CD8-positive, alpha-beta memory T cell (primary cell): ENCODE measurements at regions not wholly inside any gene's neighbourhood (a gene's known extent, or its start where the extent isn't known, plus 50 kb on each side); places are given as distances from the start of the nearest gene placed in this dataset.

Experiments
- CTCF ChIA-PET: fragments of 350-600 bp; sonication (Branson Sonifier 250); formaldehyde crosslinking; loops from one replicate; lab custom pipeline; 2021; ENCODE audit warnings: antibody characterized with exemption; lab: Charles Lee
- POLR2A ChIA-PET: fragments of 350-600 bp; sonication (Branson Sonifier 250); formaldehyde crosslinking; loops from one replicate; lab custom pipeline; 2021; ENCODE audit warnings: antibody characterized with exemption; lab: Charles Lee
- DNase-seq, 5 donors: peaks; one replicate each; pipeline versions ENCODE4 v3.0.0 to v3.0.0-alpha.2; 2020 to 2022; ENCODE audit warnings: mixed read lengths in 1 of 5
- H3K27ac ChIP-seq: one replicate; pipeline ENCODE4 v1.7.0; 2013; ENCODE audit warnings: low read depth, mild to moderate bottlenecking, low read length, moderate library complexity
- H3K27me3 ChIP-seq: 2 replicates; pipeline ENCODE4 v1.7.0; 2013; ENCODE audit warnings: low read length, mild to moderate bottlenecking; ENCODE audit not compliant: insufficient read depth, poor library complexity, severe bottlenecking
- H3K36me3 ChIP-seq: 2 replicates; pipeline ENCODE4 v1.7.0; 2013; ENCODE audit warnings: mild to moderate bottlenecking, low read length, moderate library complexity; ENCODE audit not compliant: insufficient read depth
- H3K4me1 ChIP-seq: 2 replicates; pipeline ENCODE4 v1.7.0; 2013; ENCODE audit warnings: mild to moderate bottlenecking, low read length, moderate library complexity; ENCODE audit not compliant: insufficient read depth
- H3K4me3 ChIP-seq: 2 replicates; pipeline ENCODE4 v1.7.0; 2013; ENCODE audit warnings: mild to moderate bottlenecking, low read length
- H3K9me3 ChIP-seq: 2 replicates; pipeline ENCODE4 v1.7.0; 2013; ENCODE audit warnings: mild to moderate bottlenecking, low read length
- H3K27ac Mint-ChIP-seq, 8 donors: one replicate each; pipeline ENCODE4 v1.8.0; 2020 to 2021; ENCODE audit warnings: mixed read lengths in 8 of 8, mild to moderate bottlenecking in 6 of 8, inconsistent platforms in 3 of 8, moderate library complexity in 3 of 8
- H3K27me3 Mint-ChIP-seq, 2 donors: one replicate each; pipeline ENCODE4 v1.8.0; 2020 to 2021; ENCODE audit warnings: mixed read lengths in 2 of 2, mild to moderate bottlenecking in 1 of 2, moderate library complexity in 1 of 2
- H3K36me3 Mint-ChIP-seq, 3 donors: one replicate each; pipeline ENCODE4 v1.8.0; 2020 to 2021; ENCODE audit warnings: mixed read lengths in 3 of 3, inconsistent platforms in 1 of 3, mild to moderate bottlenecking in 1 of 3
- H3K4me1 Mint-ChIP-seq, 3 donors: one replicate each; pipeline ENCODE4 v1.8.0; 2020 to 2021; ENCODE audit warnings: mixed read lengths in 3 of 3, inconsistent platforms in 1 of 3, mild to moderate bottlenecking in 1 of 3
- H3K4me3 Mint-ChIP-seq, 7 donors: one replicate each; pipeline ENCODE4 v1.8.0; 2020 to 2021; ENCODE audit warnings: mixed read lengths in 7 of 7, mild to moderate bottlenecking in 6 of 7, moderate library complexity in 4 of 7, inconsistent platforms in 2 of 7
- H3K9me3 Mint-ChIP-seq, 5 donors: one replicate each; pipeline ENCODE4 v1.8.0; 2020 to 2022; ENCODE audit warnings: mixed read lengths in 5 of 5, mild to moderate bottlenecking in 3 of 5, moderate library complexity in 2 of 5, inconsistent platforms in 1 of 5

DNA sequence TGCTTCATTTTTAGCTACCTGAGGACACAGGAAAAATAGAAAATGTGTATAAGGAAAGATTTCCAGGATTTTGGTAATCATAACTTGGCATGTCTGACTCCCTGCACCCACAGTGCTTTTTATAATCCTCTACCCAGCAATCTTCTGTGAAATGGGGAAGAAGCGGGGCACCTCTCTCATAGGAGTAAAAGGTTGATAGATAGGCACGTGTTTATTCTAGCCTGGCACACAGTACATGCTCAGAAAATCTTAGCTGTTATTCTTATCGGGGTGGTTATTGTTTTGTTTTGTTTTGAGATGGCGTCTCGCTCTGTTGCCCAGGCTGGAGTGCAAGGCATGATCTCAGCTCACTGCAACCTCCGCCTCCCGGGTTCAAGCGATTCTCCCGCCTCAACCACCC is 87.7 kb upstream of the SALL4 start:
- Mint-ChIP-seq H3K36me3 (no peaks in the 10 kb centered on the region), H3K4me1 (no peaks in the 10 kb centered on the region), H3K27ac (no peak overlapping the region), H3K4me3 (no peak overlapping the region), H3K27me3 (peaks cover 0 to 4% of the 10 kb centered on the region in 2 donors), H3K9me3 (no peaks in the 10 kb centered on the region)
- DNase-seq: no peak
- no peaks in the 10 kb centered on the region for H3K36me3 ChIP-seq
- ChIA-PET POLR2A (no interaction called here), CTCF (no interaction called here)
- H3K27me3 ChIP-seq: no peaks in the 10 kb centered on the region
- H3K9me3 ChIP-seq: no peaks in the 10 kb centered on the region
- no peaks in the 10 kb centered on the region for H3K4me1 ChIP-seq
- no peak overlapping the region for H3K4me3 ChIP-seq
- no peak overlapping the region for H3K27ac ChIP-seq

DNA sequence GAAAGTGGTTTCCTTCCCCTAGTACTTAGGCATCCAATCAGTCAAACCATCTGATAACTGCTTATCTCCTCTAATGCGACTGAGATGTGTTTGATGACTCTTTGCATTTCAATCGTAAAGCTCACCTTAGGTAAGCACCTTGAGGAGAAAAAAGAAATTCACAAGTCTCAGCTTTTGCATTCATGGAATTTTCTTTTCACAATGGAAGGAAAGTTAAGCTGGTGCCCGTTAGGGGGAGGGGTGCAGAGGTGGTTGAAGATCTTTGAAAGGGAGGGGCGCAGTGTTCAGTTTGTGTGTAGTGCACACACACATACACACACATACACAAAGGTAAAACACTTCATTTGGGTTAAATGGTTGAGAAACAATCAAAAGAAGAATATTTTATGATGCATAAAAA is 87.1 kb upstream of the SALL4 start:
- Histone ChIP-seq H3K36me3 (no peaks in the 10 kb centered on the region), H3K27ac (no peak overlapping the region), H3K4me3 (no peak overlapping the region), H3K9me3 (no peaks in the 10 kb centered on the region), H3K4me1 (no peaks in the 10 kb centered on the region), H3K27me3 (no peaks in the 10 kb centered on the region)
- no peak for DNase-seq
- no peaks in the 10 kb centered on the region for H3K36me3 Mint-ChIP-seq
- no peak overlapping the region for H3K4me3 Mint-ChIP-seq
- H3K27me3 Mint-ChIP-seq: peaks cover 0 to 4% of the 10 kb centered on the region in 2 donors
- ChIA-PET POLR2A (no interaction called here), CTCF (no interaction called here)
- H3K27ac Mint-ChIP-seq: no peak overlapping the region
- no peaks in the 10 kb centered on the region for H3K4me1 Mint-ChIP-seq
- no peaks in the 10 kb centered on the region for H3K9me3 Mint-ChIP-seq

GRCh38 chr20:51888291-51888690 is 86.0 kb upstream of the SALL4 start:
- Mint-ChIP-seq H3K27me3 (peaks cover 0 to 2% of the 10 kb centered on the region in 2 donors), H3K36me3 (no peaks in the 10 kb centered on the region), H3K4me1 (no peaks in the 10 kb centered on the region), H3K27ac (no peak overlapping the region), H3K4me3 (no peak overlapping the region), H3K9me3 (no peaks in the 10 kb centered on the region)
- Histone ChIP-seq H3K27me3 (no peaks in the 10 kb centered on the region), H3K36me3 (no peaks in the 10 kb centered on the region), H3K4me3 (no peak overlapping the region), H3K27ac (no peak overlapping the region), H3K9me3 (no peaks in the 10 kb centered on the region), H3K4me1 (no peaks in the 10 kb centered on the region)
- DNase-seq: no peak
- ChIA-PET POLR2A (no interaction called here), CTCF (no interaction called here)

DNA sequence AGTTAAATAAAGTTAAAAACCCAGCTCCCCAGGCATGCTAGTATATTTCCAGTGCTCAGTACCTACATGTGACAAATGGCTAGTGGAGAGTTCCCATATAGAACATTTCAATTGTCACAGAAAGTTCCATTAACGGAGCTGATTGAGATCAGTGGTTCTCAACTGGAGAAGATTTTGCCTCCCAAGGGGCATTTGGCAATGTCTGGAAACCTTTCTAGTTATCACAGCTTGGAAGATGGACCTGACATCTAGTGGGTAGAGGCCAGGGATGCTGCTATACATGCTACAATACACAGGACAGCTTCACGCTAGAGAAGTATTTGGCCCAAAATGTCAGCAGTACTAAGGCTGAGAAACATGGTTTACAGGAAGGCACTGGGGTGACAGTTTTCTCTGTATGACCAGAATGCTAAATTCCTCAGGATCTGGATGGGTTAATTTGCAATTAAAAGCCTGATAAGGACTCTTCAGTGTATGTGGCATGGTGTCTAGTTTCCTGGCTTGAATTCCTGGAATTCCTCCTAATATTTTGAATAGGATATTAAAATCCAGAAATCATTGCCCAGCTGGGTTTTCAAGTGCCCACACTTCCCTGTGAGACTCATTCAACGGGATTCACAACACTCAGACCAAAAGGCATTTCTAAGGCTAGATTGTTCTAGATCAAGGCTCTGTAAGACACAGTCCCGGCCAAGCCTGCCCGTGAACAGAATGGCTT is 84.7 kb upstream of the SALL4 start:
- Histone ChIP-seq H3K9me3 (no peaks in the 10 kb centered on the region), H3K36me3 (no peaks in the 10 kb centered on the region), H3K4me1 (no peaks in the 10 kb centered on the region), H3K27me3 (no peaks in the 10 kb centered on the region), H3K27ac (no peak overlapping the region), H3K4me3 (no peak overlapping the region)
- POLR2A ChIA-PET: no interaction called here
- no peaks in the 10 kb centered on the region for H3K9me3 Mint-ChIP-seq
- H3K36me3 Mint-ChIP-seq: no peaks in the 10 kb centered on the region
- H3K27me3 Mint-ChIP-seq: peaks cover 2 to 3% of the 10 kb centered on the region in 2 donors
- H3K27ac Mint-ChIP-seq: no peak overlapping the region
- no peak for DNase-seq
- no peak overlapping the region for H3K4me3 Mint-ChIP-seq
- CTCF ChIA-PET: no interaction called here
- no peaks in the 10 kb centered on the region for H3K4me1 Mint-ChIP-seq

DNA sequence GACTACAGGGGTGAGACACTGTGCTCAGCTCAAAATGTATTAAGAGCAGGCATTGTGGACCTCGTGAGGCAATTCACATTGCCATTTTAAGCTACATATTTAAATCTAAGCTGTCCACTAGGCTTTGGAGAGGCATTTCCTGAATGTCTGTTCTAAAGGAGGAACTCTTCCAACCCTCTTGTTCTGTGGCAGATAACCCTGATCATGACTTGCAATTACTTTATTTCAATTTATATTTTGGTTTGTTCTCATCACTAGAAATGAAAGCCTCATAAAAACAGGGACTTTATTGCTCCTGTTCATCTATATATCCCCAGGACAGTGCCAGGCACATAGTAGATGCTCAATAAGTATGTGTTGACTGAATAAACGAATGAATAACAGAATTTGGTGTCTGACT is 84.0 kb upstream of the SALL4 start:
- H3K9me3 Mint-ChIP-seq: no peaks in the 10 kb centered on the region
- no peak for DNase-seq
- Histone ChIP-seq H3K27ac (no peak overlapping the region), H3K4me3 (no peak overlapping the region), H3K36me3 (no peaks in the 10 kb centered on the region), H3K9me3 (no peaks in the 10 kb centered on the region), H3K4me1 (no peaks in the 10 kb centered on the region), H3K27me3 (no peaks in the 10 kb centered on the region)
- no peaks in the 10 kb centered on the region for H3K36me3 Mint-ChIP-seq
- no peak overlapping the region for H3K27ac Mint-ChIP-seq
- peaks cover 2 to 8% of the 10 kb centered on the region in 2 donors for H3K27me3 Mint-ChIP-seq
- ChIA-PET CTCF (no interaction called here), POLR2A (no interaction called here)
- no peak overlapping the region for H3K4me3 Mint-ChIP-seq
- H3K4me1 Mint-ChIP-seq: no peaks in the 10 kb centered on the region

- H3K27ac ChIP-seq: no peak overlapping the region
These were observed 82.2 kb upstream of the SALL4 start for GRCh38 chr20:51884561-51884960.

GRCh38 chr20:51880188-51880587 is 77.9 kb upstream of the SALL4 start:
- Histone ChIP-seq H3K4me3 (no peak overlapping the region), H3K27ac (no peak overlapping the region), H3K27me3 (no peaks in the 10 kb centered on the region), H3K36me3 (no peaks in the 10 kb centered on the region), H3K4me1 (no peaks in the 10 kb centered on the region), H3K9me3 (no peaks in the 10 kb centered on the region)
- H3K9me3 Mint-ChIP-seq: no peaks in the 10 kb centered on the region
- DNase-seq: no peak
- H3K36me3 Mint-ChIP-seq: no peaks in the 10 kb centered on the region
- no peak overlapping the region for H3K27ac Mint-ChIP-seq
- H3K4me3 Mint-ChIP-seq: no peak overlapping the region
- ChIA-PET CTCF (no interaction called here), POLR2A (no interaction called here)
- H3K27me3 Mint-ChIP-seq: peaks cover 0 to 18% of the 10 kb centered on the region in 2 donors
- H3K4me1 Mint-ChIP-seq: no peaks in the 10 kb centered on the region

More at GRCh38 chr20:51884561-51884960, 82.2 kb upstream of the SALL4 start:
- POLR2A ChIA-PET: no interaction called here
- Mint-ChIP-seq H3K4me3 (no peak overlapping the region), H3K27me3 (peaks cover 2 to 14% of the 10 kb centered on the region in 2 donors), H3K4me1 (no peaks in the 10 kb centered on the region), H3K9me3 (no peaks in the 10 kb centered on the region), H3K27ac (no peak overlapping the region), H3K36me3 (no peaks in the 10 kb centered on the region)
- no peaks in the 10 kb centered on the region for H3K4me1 ChIP-seq
- no peak for DNase-seq
- H3K27me3 ChIP-seq: no peaks in the 10 kb centered on the region
- CTCF ChIA-PET: no interaction called here
- H3K36me3 ChIP-seq: no peaks in the 10 kb centered on the region
- no peaks in the 10 kb centered on the region for H3K9me3 ChIP-seq
- H3K4me3 ChIP-seq: no peak overlapping the region

DNA sequence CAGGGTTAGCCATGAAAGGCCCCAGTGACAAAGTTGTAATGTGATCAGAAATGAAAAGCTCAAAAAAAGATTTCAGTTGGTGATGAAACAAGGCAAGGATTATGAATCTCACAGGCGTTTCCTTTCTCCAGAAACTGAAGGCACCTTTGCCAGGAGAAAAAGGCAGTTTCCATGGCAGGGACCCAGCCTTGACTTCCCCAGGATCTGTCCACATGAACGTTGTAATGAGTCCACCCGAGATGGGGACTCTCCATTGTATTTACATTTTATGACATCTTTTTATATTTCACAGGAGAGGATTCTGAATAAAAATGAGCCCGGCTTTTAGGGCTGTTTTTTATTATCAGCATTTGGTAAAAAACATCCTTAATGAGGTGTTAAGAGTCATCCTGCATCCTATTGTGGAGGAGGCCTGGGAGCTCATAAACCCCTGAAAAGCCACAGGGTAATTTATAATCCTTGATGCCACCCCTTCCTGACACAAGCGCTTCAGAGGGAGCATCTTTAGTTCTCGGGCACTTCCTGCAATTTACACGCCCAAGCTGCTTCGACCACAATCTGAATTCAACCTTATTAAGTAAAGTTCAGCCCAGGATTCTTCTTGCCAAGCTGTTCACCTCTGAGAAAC is 74.1 kb upstream of the SALL4 start:
- no peak overlapping the region for H3K27ac Mint-ChIP-seq
- H3K4me3 Mint-ChIP-seq: no peak overlapping the region
- H3K27me3 Mint-ChIP-seq: peaks cover 4 to 14% of the 10 kb centered on the region in 2 donors
- ChIA-PET POLR2A (no interaction called here), CTCF (no interaction called here)
- H3K9me3 Mint-ChIP-seq: no peaks in the 10 kb centered on the region
- H3K4me1 Mint-ChIP-seq: no peaks in the 10 kb centered on the region
- DNase-seq: no peak
- H3K9me3 ChIP-seq: no peaks in the 10 kb centered on the region
- no peaks in the 10 kb centered on the region for H3K36me3 Mint-ChIP-seq
- no peaks in the 10 kb centered on the region for H3K4me1 ChIP-seq
- H3K36me3 ChIP-seq: no peaks in the 10 kb centered on the region
- no peaks in the 10 kb centered on the region for H3K27me3 ChIP-seq
- no peak overlapping the region for H3K27ac ChIP-seq
- H3K4me3 ChIP-seq: no peak overlapping the region
